ENCODE measurements at regions not wholly inside any gene's neighbourhood (a gene's known extent, or its start where the extent isn't known, plus 50 kb on each side); places are given as distances from the start of the nearest gene placed in this dataset.

DNA sequence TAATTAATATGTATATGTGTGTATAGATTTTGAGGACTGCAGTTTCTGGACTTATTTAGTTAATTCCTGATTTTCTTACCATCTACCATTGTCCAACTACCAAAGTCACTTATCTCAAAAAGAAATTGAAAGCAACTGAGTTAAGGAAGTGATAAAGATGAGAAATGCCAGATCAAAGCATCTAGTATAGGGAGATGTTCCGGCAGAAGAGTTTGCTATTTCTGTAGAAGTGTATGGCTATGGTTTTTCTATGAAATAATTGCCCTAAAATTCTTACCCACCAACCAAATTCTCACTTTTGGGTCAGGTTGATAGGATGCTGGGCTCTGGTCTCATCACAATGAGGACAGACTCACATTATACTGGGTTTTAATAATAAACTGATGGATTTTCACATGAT lies 64.0 kb upstream of the RAB11FIP2 start:
- TF ChIP-seq, protein P1, sequence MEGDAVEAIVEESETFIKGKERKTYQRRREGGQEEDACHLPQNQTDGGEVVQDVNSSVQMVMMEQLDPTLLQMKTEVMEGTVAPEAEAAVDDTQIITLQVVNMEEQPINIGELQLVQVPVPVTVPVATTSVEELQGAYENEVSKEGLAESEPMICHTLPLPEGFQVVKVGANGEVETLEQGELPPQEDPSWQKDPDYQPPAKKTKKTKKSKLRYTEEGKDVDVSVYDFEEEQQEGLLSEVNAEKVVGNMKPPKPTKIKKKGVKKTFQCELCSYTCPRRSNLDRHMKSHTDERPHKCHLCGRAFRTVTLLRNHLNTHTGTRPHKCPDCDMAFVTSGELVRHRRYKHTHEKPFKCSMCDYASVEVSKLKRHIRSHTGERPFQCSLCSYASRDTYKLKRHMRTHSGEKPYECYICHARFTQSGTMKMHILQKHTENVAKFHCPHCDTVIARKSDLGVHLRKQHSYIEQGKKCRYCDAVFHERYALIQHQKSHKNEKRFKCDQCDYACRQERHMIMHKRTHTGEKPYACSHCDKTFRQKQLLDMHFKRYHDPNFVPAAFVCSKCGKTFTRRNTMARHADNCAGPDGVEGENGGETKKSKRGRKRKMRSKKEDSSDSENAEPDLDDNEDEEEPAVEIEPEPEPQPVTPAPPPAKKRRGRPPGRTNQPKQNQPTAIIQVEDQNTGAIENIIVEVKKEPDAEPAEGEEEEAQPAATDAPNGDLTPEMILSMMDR (IDR thresholded peaks at IDR 0.05; ENCODE audit: insufficient read depth, low read depth, low read length, missing control alignments): no peak
- DNase-seq (ENCODE audit: low read depth): no peak
- H3K4me3 ChIP-seq (ENCODE audit: low read depth, low read length): no peak overlapping the region

DNA sequence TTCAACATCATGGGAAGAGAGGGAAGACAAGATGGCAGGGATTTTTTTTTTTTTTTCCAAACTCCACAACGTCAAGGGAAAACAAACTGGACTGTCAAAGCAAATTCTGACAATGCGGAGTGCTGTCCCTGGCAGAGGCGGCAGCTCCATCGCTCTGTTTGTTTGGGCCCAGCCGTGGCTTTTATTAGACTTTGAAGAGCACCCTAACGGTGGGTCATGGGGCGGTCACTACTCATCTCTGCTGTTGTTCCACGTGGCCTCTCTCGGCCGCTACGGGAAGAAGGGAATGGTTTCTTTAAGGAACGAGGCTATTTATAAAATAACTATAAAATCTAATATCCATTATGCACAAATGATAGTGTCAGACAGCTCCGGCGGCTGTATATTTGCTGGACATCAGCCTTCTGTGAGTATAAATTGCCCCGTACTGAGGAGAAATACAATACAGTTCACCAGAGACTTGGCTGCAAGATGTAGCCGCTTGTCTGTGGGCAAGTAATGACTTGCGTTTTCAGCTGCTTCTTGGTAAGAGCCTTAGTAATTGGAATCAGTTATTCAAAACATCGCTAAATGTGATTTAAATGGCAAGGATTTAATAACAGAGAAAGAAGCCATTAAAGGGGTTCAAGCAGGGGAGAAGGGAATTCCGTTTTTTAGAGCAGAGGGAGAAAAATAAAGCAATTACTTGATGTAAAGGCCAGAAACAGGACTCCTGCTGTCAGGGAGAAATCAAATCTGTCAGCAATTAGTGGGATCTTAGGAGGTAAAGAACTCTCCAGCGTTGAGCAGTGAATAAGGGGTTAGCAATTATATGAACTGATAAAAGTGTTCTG lies 61.7 kb upstream of the RAB11FIP2 start:
- H3K4me3 ChIP-seq (ENCODE audit: low read depth, low read length): no peak overlapping the region
- DNase-seq (ENCODE audit: low read depth): no peak
- TF ChIP-seq, protein P1 (IDR thresholded peaks at IDR 0.05; ENCODE audit: insufficient read depth, low read depth, low read length, missing control alignments): no peak

DNA sequence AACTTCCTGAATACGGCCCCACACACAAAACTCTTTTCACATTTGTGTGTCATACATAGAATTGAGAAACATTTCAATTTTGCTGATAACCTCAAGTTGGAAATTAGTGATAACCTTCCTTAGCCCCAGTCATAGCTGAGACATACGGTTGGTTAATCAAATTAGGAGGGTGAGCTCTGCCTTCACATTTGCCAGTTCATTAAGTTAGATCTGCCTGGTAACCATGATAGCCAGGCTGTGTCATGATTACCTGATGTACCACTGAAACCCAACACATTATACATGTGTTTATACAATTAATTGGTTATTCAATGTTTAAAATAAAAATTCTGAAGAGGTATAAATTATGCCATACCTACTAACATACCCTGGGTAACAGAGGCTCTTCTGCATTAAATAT lies 60.8 kb upstream of the RAB11FIP2 start:
- H3K4me3 ChIP-seq (ENCODE audit: low read depth, low read length): no peak overlapping the region
- DNase-seq (ENCODE audit: low read depth): no peak
- TF ChIP-seq, protein P1 (IDR thresholded peaks at IDR 0.05; ENCODE audit: insufficient read depth, low read depth, low read length, missing control alignments): no peak

DNA sequence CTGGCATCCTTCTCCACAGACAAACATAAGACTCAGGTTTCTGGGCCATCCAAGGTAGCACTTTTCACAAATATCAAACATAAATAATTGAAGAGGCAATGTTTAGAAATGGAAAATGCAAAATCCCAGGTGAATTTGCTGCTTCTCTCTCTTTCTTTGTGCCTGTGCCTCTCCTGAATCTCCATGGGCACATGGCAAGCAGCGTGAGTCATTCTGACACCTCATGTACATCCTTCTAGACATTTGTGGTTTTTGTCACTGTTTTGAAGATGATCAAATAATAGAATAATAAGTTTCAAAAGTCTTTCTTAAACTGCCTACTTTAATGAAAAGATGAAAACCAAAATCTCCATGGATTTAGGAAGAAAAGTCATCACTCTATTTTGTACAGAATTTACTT lies 60.3 kb upstream of the RAB11FIP2 start:
- H3K4me3 ChIP-seq (ENCODE audit: low read depth, low read length): no peak overlapping the region
- TF ChIP-seq, protein P1 (IDR thresholded peaks at IDR 0.05; ENCODE audit: insufficient read depth, low read depth, low read length, missing control alignments): no peak
- DNase-seq (ENCODE audit: low read depth): no peak

DNA sequence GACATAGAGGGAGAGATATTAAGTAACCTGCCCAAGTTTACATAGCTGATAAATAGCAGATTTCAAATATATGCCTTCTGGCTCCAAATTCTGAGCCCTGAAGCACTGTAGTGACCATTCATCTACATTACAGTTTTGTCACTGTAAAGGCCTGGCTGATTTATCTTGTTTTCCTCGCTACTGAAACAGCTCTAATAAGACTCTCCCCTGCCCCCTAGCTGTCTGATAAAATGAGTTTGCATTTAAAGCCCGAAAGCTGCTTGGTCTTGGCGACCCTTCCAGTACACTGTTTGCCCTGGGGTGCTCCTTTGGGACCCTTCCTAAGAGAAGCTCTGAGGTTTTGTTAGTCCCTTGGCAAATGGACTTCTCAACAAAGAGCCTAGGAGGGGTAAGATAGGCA lies 59.7 kb upstream of the RAB11FIP2 start:
- peak; percentile 34 for DNase-seq (ENCODE audit: low read depth)
- TF ChIP-seq, protein P1 (IDR thresholded peaks at IDR 0.05; ENCODE audit: insufficient read depth, low read depth, low read length, missing control alignments): peak; percentile 36
- H3K4me3 ChIP-seq (ENCODE audit: low read depth, low read length): no peak overlapping the region

DNA sequence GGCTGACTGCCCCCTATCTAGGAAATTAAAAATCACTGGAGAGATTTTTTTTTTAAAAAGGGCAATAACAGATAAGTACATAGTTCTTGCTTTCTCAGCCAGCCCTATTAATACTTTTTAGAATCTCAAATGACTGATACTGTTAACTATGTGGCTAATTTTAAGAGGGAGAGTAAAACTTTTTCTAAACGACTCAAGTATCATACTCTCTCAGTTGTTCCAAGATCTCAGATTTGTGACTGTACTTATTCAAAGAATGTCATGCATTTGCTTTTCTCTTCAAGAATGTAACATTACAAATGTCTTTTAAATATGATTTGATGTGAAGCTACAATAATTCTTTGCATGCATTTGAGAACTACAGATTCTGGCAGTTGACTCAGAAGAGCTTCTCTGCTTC lies 55.4 kb upstream of the RAB11FIP2 start:
- no peak overlapping the region for H3K4me3 ChIP-seq (ENCODE audit: low read depth, low read length)
- TF ChIP-seq, protein P1 (IDR thresholded peaks at IDR 0.05; ENCODE audit: insufficient read depth, low read depth, low read length, missing control alignments): no peak
- no peak for DNase-seq (ENCODE audit: low read depth)

DNA sequence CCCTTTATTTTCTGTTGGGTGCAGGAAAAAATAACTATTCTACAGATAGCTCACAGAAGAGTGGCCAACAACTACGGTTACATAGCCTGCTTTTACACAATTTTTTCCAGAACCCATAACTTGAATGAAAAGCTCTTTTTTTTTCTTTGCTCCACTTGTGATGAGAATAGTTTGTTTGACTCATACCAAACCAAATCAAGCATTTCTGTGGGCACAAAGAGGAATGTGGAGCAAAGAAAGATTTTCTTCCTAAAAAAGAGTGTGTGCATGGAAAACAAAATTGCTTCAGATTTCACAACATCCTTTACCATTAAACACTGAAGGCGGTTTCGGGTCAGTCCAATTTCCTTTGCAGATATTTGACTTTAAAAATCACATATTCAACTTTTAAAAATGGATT lies 54.8 kb upstream of the RAB11FIP2 start:
- DNase-seq (ENCODE audit: low read depth): no peak
- TF ChIP-seq, protein P1 (IDR thresholded peaks at IDR 0.05; ENCODE audit: insufficient read depth, low read depth, low read length, missing control alignments): no peak
- no peak overlapping the region for H3K4me3 ChIP-seq (ENCODE audit: low read depth, low read length)

All from GM12865 (cell line).